ENCODE measurements at regions not wholly inside any gene's neighbourhood (a gene's known extent, or its start where the extent isn't known, plus 50 kb on each side); places are given as distances from the start of the nearest gene placed in this dataset.

- TF ChIP-seq, protein P1, sequence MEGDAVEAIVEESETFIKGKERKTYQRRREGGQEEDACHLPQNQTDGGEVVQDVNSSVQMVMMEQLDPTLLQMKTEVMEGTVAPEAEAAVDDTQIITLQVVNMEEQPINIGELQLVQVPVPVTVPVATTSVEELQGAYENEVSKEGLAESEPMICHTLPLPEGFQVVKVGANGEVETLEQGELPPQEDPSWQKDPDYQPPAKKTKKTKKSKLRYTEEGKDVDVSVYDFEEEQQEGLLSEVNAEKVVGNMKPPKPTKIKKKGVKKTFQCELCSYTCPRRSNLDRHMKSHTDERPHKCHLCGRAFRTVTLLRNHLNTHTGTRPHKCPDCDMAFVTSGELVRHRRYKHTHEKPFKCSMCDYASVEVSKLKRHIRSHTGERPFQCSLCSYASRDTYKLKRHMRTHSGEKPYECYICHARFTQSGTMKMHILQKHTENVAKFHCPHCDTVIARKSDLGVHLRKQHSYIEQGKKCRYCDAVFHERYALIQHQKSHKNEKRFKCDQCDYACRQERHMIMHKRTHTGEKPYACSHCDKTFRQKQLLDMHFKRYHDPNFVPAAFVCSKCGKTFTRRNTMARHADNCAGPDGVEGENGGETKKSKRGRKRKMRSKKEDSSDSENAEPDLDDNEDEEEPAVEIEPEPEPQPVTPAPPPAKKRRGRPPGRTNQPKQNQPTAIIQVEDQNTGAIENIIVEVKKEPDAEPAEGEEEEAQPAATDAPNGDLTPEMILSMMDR (IDR thresholded peaks at IDR 0.05; ENCODE audit: insufficient read depth, low read depth, low read length, missing control alignments), result no peak
- no peak overlapping the region for H3K4me3 ChIP-seq (ENCODE audit: low read length)
- no peak for DNase-seq (ENCODE audit: low read depth)
Measured at GRCh38 chr20:57960803-57961575, 251.2 kb upstream of the PMEPA1 start.

DNA sequence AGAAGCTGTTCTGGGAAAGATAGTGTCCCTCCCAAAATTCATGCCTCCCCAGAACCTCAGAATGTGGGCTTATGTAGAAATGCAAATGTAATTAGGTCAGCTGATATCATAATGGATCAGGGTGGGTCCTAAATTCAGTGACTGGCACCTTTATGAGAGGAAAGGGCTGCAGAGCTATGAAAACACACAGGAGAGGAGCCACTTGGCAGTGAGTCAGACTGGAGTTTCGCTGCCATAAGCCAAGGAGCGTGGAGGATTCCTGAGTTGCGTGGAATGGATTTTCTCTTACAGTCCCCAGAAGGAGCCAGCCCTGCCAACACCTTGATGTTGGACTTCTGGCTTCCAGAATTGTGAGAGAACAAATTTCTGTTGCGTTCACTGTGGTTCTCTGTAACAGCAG is 249.8 kb upstream of the PMEPA1 start:
- no peak for DNase-seq (ENCODE audit: low read depth)
- H3K4me3 ChIP-seq (ENCODE audit: low read length), result no peak overlapping the region
- TF ChIP-seq, protein P1 (IDR thresholded peaks at IDR 0.05; ENCODE audit: insufficient read depth, low read depth, low read length, missing control alignments), result no peak

DNA sequence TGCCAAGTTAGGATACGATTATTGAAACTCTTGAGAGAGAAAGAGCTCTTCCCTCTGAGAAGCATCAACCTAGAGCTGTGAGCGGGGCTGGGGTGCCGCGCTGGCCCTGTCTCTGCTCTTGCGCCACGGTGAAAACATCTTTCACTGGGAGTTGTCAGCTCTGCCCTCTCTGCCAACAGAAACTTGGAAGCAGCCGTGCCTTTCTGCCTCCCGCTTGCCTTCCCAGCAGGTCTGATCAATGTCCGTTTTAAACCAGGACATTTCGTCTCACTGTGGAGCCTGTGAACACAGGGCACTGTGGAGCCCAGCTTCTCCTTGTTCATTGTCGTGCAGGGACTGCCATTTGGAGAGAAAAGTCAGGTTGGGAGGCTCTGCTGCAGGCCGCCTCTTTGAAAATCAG is 249.2 kb upstream of the PMEPA1 start:
- no peak for DNase-seq (ENCODE audit: low read depth)
- TF ChIP-seq, protein P1 (IDR thresholded peaks at IDR 0.05; ENCODE audit: insufficient read depth, low read depth, low read length, missing control alignments), result no peak
- no peak overlapping the region for H3K4me3 ChIP-seq (ENCODE audit: low read length)

DNA sequence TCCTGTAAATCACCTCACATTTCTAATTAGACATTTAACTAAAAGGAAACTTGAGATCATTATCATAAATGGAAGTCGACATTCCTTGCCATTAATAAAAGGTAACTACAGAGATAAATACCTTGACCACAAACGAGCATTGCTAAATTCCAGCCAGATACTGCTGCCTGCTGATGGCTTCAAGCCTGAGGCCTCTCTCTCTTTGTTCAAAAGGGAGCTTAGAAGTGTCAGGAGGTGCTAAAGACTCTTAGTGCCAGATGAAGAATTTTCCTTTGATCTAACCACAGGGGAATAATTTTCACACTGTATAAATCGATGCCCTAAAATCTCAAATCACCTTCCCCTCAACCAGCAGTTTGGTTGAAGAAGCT is 248.2 kb upstream of the PMEPA1 start:
- TF ChIP-seq, protein P1 (IDR thresholded peaks at IDR 0.05; ENCODE audit: insufficient read depth, low read depth, low read length, missing control alignments), result no peak
- DNase-seq (ENCODE audit: low read depth), result no peak
- H3K4me3 ChIP-seq (ENCODE audit: low read length), result no peak overlapping the region

GRCh38 chr20:57957411-57958049 is 247.7 kb upstream of the PMEPA1 start:
- no peak overlapping the region for H3K4me3 ChIP-seq (ENCODE audit: low read length)
- TF ChIP-seq, protein P1 (IDR thresholded peaks at IDR 0.05; ENCODE audit: insufficient read depth, low read depth, low read length, missing control alignments), result no peak
- no peak for DNase-seq (ENCODE audit: low read depth)

DNA sequence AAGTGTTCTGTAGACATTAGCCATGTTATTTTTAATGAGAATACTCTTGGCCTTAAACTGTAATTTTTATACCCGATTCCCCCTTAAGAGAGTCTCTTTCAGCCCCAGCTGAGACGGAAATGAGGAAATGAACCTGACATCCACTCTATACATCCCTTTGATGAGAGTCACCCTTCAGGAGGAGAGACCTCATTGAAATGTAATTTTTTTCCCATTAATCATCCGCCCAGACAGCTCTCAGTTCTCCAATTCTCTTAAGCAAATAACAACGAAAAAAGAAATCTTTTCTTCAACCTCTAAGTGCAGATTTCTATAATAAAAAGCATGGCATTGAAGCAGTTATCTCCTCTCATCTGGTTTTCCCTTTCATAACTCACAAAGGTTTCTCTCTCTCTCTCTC is 243.8 kb upstream of the PMEPA1 start:
- peak; percentile 48 for DNase-seq (ENCODE audit: low read depth)
- TF ChIP-seq, protein P1 (IDR thresholded peaks at IDR 0.05; ENCODE audit: insufficient read depth, low read depth, low read length, missing control alignments), result no peak

More for the DNA sequence above, 243.8 kb upstream of the PMEPA1 start:
- H3K4me3 ChIP-seq (ENCODE audit: low read length), result no peak overlapping the region
